H9 (cell line): ENCODE measurements at regions not wholly inside any gene's neighbourhood (a gene's known extent, or its start where the extent isn't known, plus 50 kb on each side); places are given as distances from the start of the nearest gene placed in this dataset.

ENCODE experiments used
- DNase-seq: peaks from one replicate; pipeline ENCODE4 v3.0.0-alpha.2; 2017
- H2AFZ ChIP-seq: one replicate; pipeline ENCODE4 v1.6.1; 2013; ENCODE audit warnings: mild to moderate bottlenecking, low read length, control low read depth, moderate library complexity
- H2AK5ac ChIP-seq: 2 replicates; pipeline ENCODE4 v1.6.1; 2013; ENCODE audit warnings: low read length, control low read depth, mixed read lengths; ENCODE audit not compliant: insufficient read length
- H2BK120ac ChIP-seq: one replicate; pipeline ENCODE4 v1.6.1; 2013; ENCODE audit warnings: low read depth, mild to moderate bottlenecking, low read length, control low read depth, inconsistent platforms; ENCODE audit not compliant: poor library complexity, severe bottlenecking
- H2BK12ac ChIP-seq: 2 replicates; pipeline ENCODE4 v1.6.1; 2013; ENCODE audit warnings: low read length, control low read depth, mixed read lengths, low read depth; ENCODE audit not compliant: insufficient read length
- H2BK15ac ChIP-seq: 2 replicates; pipeline ENCODE4 v1.6.1; 2013; ENCODE audit warnings: low read depth, low read length, control low read depth
- H2BK20ac ChIP-seq: one replicate; pipeline ENCODE4 v1.6.1; 2013; ENCODE audit warnings: low read depth, mild to moderate bottlenecking, low read length, control low read depth, inconsistent platforms; ENCODE audit not compliant: poor library complexity, severe bottlenecking
- H2BK5ac ChIP-seq: 2 replicates; pipeline ENCODE4 v1.6.1; 2013; ENCODE audit warnings: low read length, control low read depth, mixed read lengths; ENCODE audit not compliant: insufficient read length
- H3K14ac ChIP-seq: 2 replicates; pipeline ENCODE4 v1.6.1; 2013; ENCODE audit warnings: low read length, control low read depth; ENCODE audit not compliant: insufficient read depth
- H3K18ac ChIP-seq: 2 replicates; pipeline ENCODE4 v1.6.1; 2013; ENCODE audit warnings: low read depth, mild to moderate bottlenecking, mixed read lengths, low read length, control low read depth; ENCODE audit not compliant: insufficient read length
- H3K23ac ChIP-seq: 2 replicates; pipeline ENCODE4 v1.6.1; 2013; ENCODE audit warnings: low read length, control low read depth, mixed read lengths, low read depth; ENCODE audit not compliant: insufficient read length
- H3K23me2 ChIP-seq: 2 replicates; pipeline ENCODE4 v1.6.1; 2013; ENCODE audit warnings: low read depth, mild to moderate bottlenecking, mixed read lengths, low read length, control low read depth; ENCODE audit not compliant: insufficient read length, poor library complexity, severe bottlenecking
- H3K27ac ChIP-seq: 2 replicates; pipeline ENCODE4 v1.5.1; 2013; ENCODE audit warnings: low read length, control low read depth, mixed read lengths, low read depth; ENCODE audit not compliant: insufficient read length
- H3K27me3 ChIP-seq: 2 replicates; pipeline ENCODE4 v1.6.1; 2013; ENCODE audit warnings: low read length, control low read depth, inconsistent platforms; ENCODE audit not compliant: insufficient read depth
- H3K4ac ChIP-seq: 2 replicates; pipeline ENCODE4 v1.6.1; 2013; ENCODE audit warnings: low read depth, mild to moderate bottlenecking, control low read depth, inconsistent platforms, low read length, moderate library complexity
- H3K4me1 ChIP-seq: 2 replicates; pipeline ENCODE4 v1.6.1; 2013; ENCODE audit warnings: low read length, control low read depth, inconsistent platforms; ENCODE audit not compliant: insufficient read depth
- H3K4me2 ChIP-seq: 2 replicates; pipeline ENCODE4 v1.6.1; 2013; ENCODE audit warnings: low read length, control low read depth, mixed read lengths; ENCODE audit not compliant: insufficient read length, insufficient read depth
- H3K56ac ChIP-seq: 2 replicates; pipeline ENCODE4 v1.6.1; 2013; ENCODE audit warnings: low read depth, mild to moderate bottlenecking, mixed read lengths, low read length, control low read depth; ENCODE audit not compliant: insufficient read length
- H3K79me1 ChIP-seq: 2 replicates; pipeline ENCODE4 v1.6.1; 2013; ENCODE audit warnings: low read depth, mild to moderate bottlenecking, moderate library complexity, low read length, control low read depth, inconsistent platforms; ENCODE audit not compliant: insufficient read depth, poor library complexity, severe bottlenecking
- H3K79me2 ChIP-seq: 2 replicates; pipeline ENCODE4 v1.6.1; 2013; ENCODE audit warnings: low read length, control low read depth, inconsistent platforms; ENCODE audit not compliant: insufficient read depth
- H3K9ac ChIP-seq: 2 replicates; pipeline ENCODE4 v1.6.1; 2013; ENCODE audit warnings: low read length, control low read depth, mixed read lengths; ENCODE audit not compliant: insufficient read length; ENCODE audit errors: extremely low read depth
- H3K9me3 ChIP-seq: one replicate; pipeline ENCODE4 v1.6.1; 2013; ENCODE audit warnings: low read depth, low read length, inconsistent platforms; ENCODE audit not compliant: control insufficient read depth
- H3T11ph ChIP-seq: one replicate; pipeline ENCODE4 v1.6.1; 2013; ENCODE audit warnings: mild to moderate bottlenecking, low read length, control low read depth, inconsistent platforms
- H4K20me1 ChIP-seq: one replicate; pipeline ENCODE4 v1.6.1; 2013; ENCODE audit not compliant: control insufficient read depth, insufficient read length, insufficient read depth
- H4K5ac ChIP-seq: 2 replicates; pipeline ENCODE4 v1.6.1; 2013; ENCODE audit warnings: low read depth, mild to moderate bottlenecking, mixed read lengths, low read length, control low read depth; ENCODE audit not compliant: insufficient read length
- H4K8ac ChIP-seq: replicated peaks from 2 replicates; pipeline ENCODE4 v1.6.1; 2013; ENCODE audit warnings: low read length, control low read depth, mixed read lengths, low read depth; ENCODE audit not compliant: insufficient read length
- H4K91ac ChIP-seq: 2 replicates; pipeline ENCODE4 v1.6.1; 2013; ENCODE audit warnings: low read depth, mild to moderate bottlenecking, moderate library complexity, mixed read lengths, low read length, control low read depth; ENCODE audit not compliant: insufficient read length
- H3K27ac Mint-ChIP-seq, 3 experiments: 2 replicates in 2 of 3; 3 replicates in 1 of 3; pipeline ENCODE4 v1.8.0; 2020 to 2021; ENCODE audit warnings: mixed read lengths in 3 of 3, mild to moderate bottlenecking in 1 of 3, moderate library complexity in 1 of 3
- H3K27me3 Mint-ChIP-seq: 2 replicates; pipeline ENCODE4 v1.8.0; 2021; ENCODE audit warnings: low read depth, mild to moderate bottlenecking, moderate library complexity, mixed read lengths
- H3K36me3 Mint-ChIP-seq, 3 experiments: 2 replicates in 2 of 3; 3 replicates in 1 of 3; pipeline ENCODE4 v1.8.0; 2020 to 2021; ENCODE audit warnings: low read depth in 3 of 3, mixed read lengths in 3 of 3; ENCODE audit not compliant: insufficient read depth in 1 of 3
- H3K4me1 Mint-ChIP-seq, 2 experiments: 2 replicates each; pipeline ENCODE4 v1.8.0; 2020; ENCODE audit warnings: mixed read lengths in 2 of 2
- H3K4me3 Mint-ChIP-seq, 2 experiments: 2 replicates in 1 of 2; 3 replicates in 1 of 2; pipeline ENCODE4 v1.8.0; 2020 to 2021; ENCODE audit warnings: mild to moderate bottlenecking in 2 of 2, mixed read lengths in 2 of 2, moderate library complexity in 1 of 2
- H3K9me3 Mint-ChIP-seq, 2 experiments: 2 replicates in 1 of 2; 3 replicates in 1 of 2; pipeline ENCODE4 v1.8.0; 2020; ENCODE audit warnings: mild to moderate bottlenecking in 2 of 2, mixed read lengths in 2 of 2, moderate library complexity in 1 of 2
- CTCF ChIP-seq: fragments of 200-600 bp; sonication (generic); conservative IDR thresholded peaks from 3 replicates; pipeline ENCODE4 v1.8.0; 2021; ENCODE audit warnings: antibody characterized with exemption, mild to moderate bottlenecking
- WGBS: extraction: QIAGEN DNeasy Blood & Tissue Kit; methylation state at CpG from one replicate; pipeline ENCODE4 v1.1.7; 2013; ENCODE audit warnings: missing lambda C conversion rate, low lambda C conversion rate, mixed read lengths; ENCODE audit not compliant: insufficient read length; ENCODE audit errors: extremely low coverage; 5-methylcytosine and 5-hydroxymethylcytosine counted together

GRCh38 chr2:188786368-188786841 is 187.8 kb upstream of the COL3A1 start:
- Histone ChIP-seq H3K79me1 (no peaks in the 10 kb centered on the region), H2AK5ac (no peak overlapping the region), H3K4me1 (no peaks in the 10 kb centered on the region), H3K9ac (no peak overlapping the region), H4K91ac (no peak overlapping the region), H2BK5ac (no peak overlapping the region), H3K27ac (no peak overlapping the region), H3K18ac (no peak overlapping the region), H4K5ac (no peak overlapping the region), H4K20me1 (no peaks in the 10 kb centered on the region), H2AFZ (no peak overlapping the region), H3K79me2 (no peaks in the 10 kb centered on the region), H2BK15ac (no peak overlapping the region), H2BK120ac (no peak overlapping the region), H4K8ac (no peak overlapping the region), H3K23ac (no peak overlapping the region), H2BK12ac (no peak overlapping the region), H3K27me3 (no peaks in the 10 kb centered on the region), H3T11ph (no peak overlapping the region), H3K9me3 (no peaks in the 10 kb centered on the region), H3K4me2 (no peak overlapping the region), H3K4ac (no peak overlapping the region), H3K14ac (no peak overlapping the region), H3K56ac (no peak overlapping the region), H2BK20ac (no peak overlapping the region), H3K23me2 (no peaks in the 10 kb centered on the region)
- Mint-ChIP-seq H3K27me3 (no peaks in the 10 kb centered on the region), H3K4me3 (no peak overlapping the region), H3K36me3 (no peaks in the 10 kb centered on the region), H3K27ac (peak overlapping the region in 1 of 3 experiments; percentile 76; a peak in 1 of 7 replicates), H3K4me1 (peaks cover 0 to 2% of the 10 kb centered on the region in 2 experiments; a peak in 1 of 4 replicates), H3K9me3 (no peaks in the 10 kb centered on the region)
- DNase-seq, result no peak
- TF ChIP-seq CTCF, result no peak
- WGBS, result no CpG with 5 or more reads among the region's 3 CpGs
